ENCODE measurements at regions not wholly inside any gene's neighbourhood (a gene's known extent, or its start where the extent isn't known, plus 50 kb on each side); places are given as distances from the start of the nearest gene placed in this dataset.

DNA sequence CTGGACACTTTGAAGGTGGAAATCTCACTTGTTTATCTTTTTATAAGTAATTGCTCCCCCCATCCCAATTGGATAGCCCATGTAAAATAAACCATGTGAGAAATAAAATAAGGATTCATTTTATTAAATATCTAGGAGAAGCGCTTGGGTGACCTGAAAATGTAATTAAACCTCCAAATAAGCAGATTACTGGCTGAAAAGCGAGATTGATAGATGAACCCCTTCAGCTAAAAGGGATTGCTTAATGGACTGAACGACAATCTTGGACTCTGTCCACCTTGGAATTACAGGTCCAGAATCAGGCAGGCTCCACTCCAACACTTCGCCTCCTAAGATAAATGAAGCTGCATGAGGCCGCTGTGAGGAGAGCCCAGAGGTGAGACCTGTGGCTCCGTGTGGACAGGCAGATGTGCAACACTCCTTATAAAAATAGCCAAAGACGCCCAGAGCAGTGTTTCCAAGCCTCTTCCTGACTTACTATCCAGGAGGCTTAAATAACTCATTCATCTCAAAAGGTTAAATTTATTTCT, 441.5 kb downstream of the MTX2 start:
- Histone ChIP-seq H3K4me3 (no peak overlapping the region), H3K27me3 (no peaks in the 10 kb centered on the region), H3K9me3 (no peaks in the 10 kb centered on the region), H3K4me1 (no peaks in the 10 kb centered on the region), H3K27ac (no peak overlapping the region), H3K36me3 (no peaks in the 10 kb centered on the region)
- TF ChIP-seq, protein P1, sequence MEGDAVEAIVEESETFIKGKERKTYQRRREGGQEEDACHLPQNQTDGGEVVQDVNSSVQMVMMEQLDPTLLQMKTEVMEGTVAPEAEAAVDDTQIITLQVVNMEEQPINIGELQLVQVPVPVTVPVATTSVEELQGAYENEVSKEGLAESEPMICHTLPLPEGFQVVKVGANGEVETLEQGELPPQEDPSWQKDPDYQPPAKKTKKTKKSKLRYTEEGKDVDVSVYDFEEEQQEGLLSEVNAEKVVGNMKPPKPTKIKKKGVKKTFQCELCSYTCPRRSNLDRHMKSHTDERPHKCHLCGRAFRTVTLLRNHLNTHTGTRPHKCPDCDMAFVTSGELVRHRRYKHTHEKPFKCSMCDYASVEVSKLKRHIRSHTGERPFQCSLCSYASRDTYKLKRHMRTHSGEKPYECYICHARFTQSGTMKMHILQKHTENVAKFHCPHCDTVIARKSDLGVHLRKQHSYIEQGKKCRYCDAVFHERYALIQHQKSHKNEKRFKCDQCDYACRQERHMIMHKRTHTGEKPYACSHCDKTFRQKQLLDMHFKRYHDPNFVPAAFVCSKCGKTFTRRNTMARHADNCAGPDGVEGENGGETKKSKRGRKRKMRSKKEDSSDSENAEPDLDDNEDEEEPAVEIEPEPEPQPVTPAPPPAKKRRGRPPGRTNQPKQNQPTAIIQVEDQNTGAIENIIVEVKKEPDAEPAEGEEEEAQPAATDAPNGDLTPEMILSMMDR (IDR thresholded peaks at IDR 0.05 in 4 of 5, conservative IDR thresholded peaks at IDR 0.05 in 1 of 5): no peak
- in situ Hi-C loops (cut with MboI; ENCODE audit: low sequenced_read_pairs in 4 of 4) (no loop called here), intact Hi-C loops (cut with DNase I; ENCODE audit: low total_unique reads) (no loop called here)
- DNase-seq (no peak), ATAC-seq (no peak)

DNA sequence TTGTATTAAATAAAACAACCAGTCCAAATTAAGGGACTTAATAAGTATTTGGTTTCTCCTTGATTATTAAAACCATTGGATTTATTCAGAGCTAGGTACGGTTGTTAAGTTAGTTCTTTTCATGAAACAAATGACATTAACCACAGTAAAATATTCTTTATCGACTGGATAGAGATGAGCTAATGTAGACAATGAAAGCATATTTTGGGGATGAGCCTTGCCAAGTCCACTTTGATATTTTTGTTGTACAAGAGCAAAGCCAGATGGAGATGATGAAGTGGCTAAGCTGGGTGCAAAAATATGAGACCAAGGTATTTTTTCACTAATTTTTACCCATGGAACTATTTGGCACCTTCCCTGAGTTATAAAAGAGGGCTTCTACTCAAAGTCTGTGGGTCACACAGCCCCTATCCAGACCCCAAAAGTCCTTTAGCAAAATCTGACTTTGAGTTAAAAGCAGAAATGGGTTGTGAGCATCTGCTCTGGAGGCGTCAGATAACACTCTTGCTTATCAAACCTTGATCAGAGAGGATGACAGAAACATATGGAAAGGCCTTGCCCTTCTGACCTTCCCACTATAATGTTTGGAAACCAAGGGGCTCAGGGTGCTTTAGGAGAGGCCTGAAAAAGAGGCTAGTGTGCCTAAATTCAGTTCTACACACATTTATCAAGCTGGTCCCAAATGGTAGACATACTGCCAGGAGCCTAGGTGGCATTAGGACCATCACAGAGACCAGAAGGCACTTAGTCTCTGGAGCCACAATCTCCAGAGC, 456.8 kb downstream of the MTX2 start:
- intact Hi-C loops (cut with DNase I; ENCODE audit: low total_unique reads): no loop called here
- in situ Hi-C loops (cut with MboI; ENCODE audit: low sequenced_read_pairs in 4 of 4): no loop called here

DNA sequence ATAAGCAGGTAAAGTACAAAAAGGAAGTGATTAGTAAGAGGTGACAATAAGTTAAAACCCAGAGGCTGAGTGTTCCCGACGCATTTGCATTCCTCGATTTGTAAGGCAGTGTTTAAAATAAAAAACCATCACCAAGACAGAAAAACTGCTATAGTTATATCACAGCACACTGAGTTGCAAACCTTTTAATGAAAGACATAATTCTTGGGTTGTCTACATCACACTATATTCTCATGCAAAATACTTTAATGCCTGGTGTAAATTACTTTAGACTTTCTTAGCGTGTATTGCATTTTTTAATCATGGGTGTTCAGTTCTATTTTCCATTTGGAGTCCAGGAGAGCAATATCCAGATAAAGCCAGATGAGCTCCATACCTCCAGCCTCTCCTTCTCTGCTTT, 458.5 kb downstream of the MTX2 start:
- in situ Hi-C loops (cut with MboI; ENCODE audit: low sequenced_read_pairs in 4 of 4): no loop called here
- DNase-seq: no peak
- no peak for ATAC-seq

More for the DNA sequence above, 456.8 kb downstream of the MTX2 start:
- Histone ChIP-seq H3K4me3 (no peak overlapping the region), H3K4me1 (no peaks in the 10 kb centered on the region), H3K36me3 (no peaks in the 10 kb centered on the region), H3K27me3 (no peaks in the 10 kb centered on the region), H3K9me3 (no peaks in the 10 kb centered on the region), H3K27ac (no peak overlapping the region)
- DNase-seq (no peak), ATAC-seq (no peak)
- TF ChIP-seq, protein P1 (IDR thresholded peaks at IDR 0.05 in 4 of 5, conservative IDR thresholded peaks at IDR 0.05 in 1 of 5): no peak

DNA sequence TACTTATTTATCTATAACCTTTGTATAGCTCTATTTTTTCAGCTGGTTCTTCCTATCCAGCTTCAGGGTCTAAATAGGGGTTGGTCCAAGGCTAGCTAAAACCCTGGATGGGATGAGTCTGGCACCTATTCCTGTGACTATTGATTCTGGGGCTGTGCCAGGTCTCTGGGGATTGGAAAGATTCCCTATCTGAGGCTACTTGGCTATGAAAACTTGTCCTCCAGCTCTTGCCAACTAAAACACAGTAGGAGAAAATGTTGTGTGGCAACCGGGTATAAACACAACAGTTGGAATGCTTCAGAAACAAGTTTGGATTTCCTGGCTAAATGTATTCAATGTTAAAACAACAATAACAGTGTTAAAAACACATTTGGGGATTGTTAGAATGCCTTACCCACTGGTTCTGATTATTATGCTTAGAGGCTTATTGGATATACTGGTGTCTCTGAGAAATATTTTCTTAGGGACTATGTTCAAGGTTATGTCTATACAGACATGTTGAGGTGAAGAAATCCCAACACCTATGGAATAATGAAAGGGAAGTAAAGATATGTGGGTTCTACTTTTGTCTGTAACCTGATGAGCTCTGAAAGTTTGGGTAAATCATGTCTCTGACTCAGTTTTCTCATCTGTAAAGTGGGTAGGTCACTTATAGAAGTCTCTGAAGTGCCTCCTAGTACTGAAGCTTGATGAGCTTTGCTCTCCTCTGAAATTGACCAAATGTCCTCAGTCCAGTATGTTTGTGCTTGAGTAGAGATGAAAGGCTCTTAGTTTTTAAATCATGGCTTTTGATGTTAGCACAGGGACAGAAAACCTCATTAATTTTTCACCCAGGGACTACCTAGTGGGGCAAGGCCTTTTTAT, 460.7 kb downstream of the MTX2 start:
- in situ Hi-C loops (cut with MboI; ENCODE audit: low sequenced_read_pairs in 4 of 4) (no loop called here), intact Hi-C loops (cut with DNase I; ENCODE audit: low total_unique reads) (no loop called here)
- Histone ChIP-seq H3K27ac (no peak overlapping the region), H3K9me3 (no peaks in the 10 kb centered on the region), H3K27me3 (no peaks in the 10 kb centered on the region), H3K4me3 (no peak overlapping the region), H3K36me3 (no peaks in the 10 kb centered on the region), H3K4me1 (no peaks in the 10 kb centered on the region)
- ATAC-seq (no peak), DNase-seq (no peak)
- TF ChIP-seq, protein P1 (IDR thresholded peaks at IDR 0.05 in 4 of 5, conservative IDR thresholded peaks at IDR 0.05 in 1 of 5): no peak
- TF ChIP-seq POLR2A (IDR thresholded peaks at IDR 0.05): no peak

More for the DNA sequence above, 458.5 kb downstream of the MTX2 start:
- Histone ChIP-seq H3K27me3 (no peaks in the 10 kb centered on the region), H3K4me1 (no peaks in the 10 kb centered on the region), H3K4me3 (no peak overlapping the region), H3K36me3 (no peaks in the 10 kb centered on the region), H3K9me3 (no peaks in the 10 kb centered on the region), H3K27ac (no peak overlapping the region)
- intact Hi-C loops (cut with DNase I; ENCODE audit: low total_unique reads): no loop called here
- TF ChIP-seq, protein P1 (IDR thresholded peaks at IDR 0.05 in 4 of 5, conservative IDR thresholded peaks at IDR 0.05 in 1 of 5): no peak
- no peak for TF ChIP-seq POLR2A (IDR thresholded peaks at IDR 0.05)
